NB4 (cell line): ENCODE measurements at regions not wholly inside any gene's neighbourhood (a gene's known extent, or its start where the extent isn't known, plus 50 kb on each side); places are given as distances from the start of the nearest gene placed in this dataset.

Experiments
- CTCF ChIP-seq: IDR thresholded peaks from one replicate; pipeline ENCODE4 v1.5.1; 2012; ENCODE audit warnings: low read depth, low read length
- MAX ChIP-seq: IDR thresholded peaks from 2 replicates; pipeline ENCODE4 v1.6.1; 2011; ENCODE audit warnings: low read depth, low read length

GRCh38 chr19:5245631-5246553, 94.7 kb downstream of the PTPRS start:
- TF ChIP-seq CTCF (no peak), MAX (no peak)
